ENCODE measurements at regions not wholly inside any gene's neighbourhood (a gene's known extent, or its start where the extent isn't known, plus 50 kb on each side); places are given as distances from the start of the nearest gene placed in this dataset.

DNA sequence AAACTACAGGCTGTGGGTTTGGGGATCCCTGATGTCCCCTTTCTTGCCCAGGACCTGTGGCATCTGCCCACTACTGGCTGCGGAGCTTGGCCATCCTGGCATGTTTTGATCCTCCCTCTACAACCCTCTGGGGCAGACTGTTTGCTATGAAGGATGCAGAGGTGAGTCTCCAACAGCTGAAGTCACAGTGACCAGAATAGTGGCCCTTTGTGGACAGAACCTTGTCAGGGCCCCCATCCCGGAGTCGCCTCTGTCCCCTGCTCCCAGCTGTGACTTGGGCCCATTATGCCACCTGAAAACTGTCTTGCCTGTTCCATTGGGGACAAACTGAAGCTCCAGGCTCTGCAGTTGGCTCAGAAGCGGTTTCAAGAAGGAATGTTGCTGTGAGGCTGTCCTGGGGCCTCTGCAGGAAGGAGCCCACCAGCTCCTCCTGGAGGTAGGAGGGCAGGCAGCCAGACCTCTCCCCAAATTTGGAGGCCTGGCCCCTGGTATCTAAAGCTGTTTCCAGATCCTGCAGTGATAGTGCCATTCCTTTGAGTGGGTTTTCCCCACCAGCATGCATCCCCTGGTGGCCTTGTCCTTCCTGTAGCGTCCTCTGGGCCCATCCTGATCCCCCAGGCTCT lies 93.3 kb downstream of the BARX1 start:
- TF ChIP-seq, protein P1, sequence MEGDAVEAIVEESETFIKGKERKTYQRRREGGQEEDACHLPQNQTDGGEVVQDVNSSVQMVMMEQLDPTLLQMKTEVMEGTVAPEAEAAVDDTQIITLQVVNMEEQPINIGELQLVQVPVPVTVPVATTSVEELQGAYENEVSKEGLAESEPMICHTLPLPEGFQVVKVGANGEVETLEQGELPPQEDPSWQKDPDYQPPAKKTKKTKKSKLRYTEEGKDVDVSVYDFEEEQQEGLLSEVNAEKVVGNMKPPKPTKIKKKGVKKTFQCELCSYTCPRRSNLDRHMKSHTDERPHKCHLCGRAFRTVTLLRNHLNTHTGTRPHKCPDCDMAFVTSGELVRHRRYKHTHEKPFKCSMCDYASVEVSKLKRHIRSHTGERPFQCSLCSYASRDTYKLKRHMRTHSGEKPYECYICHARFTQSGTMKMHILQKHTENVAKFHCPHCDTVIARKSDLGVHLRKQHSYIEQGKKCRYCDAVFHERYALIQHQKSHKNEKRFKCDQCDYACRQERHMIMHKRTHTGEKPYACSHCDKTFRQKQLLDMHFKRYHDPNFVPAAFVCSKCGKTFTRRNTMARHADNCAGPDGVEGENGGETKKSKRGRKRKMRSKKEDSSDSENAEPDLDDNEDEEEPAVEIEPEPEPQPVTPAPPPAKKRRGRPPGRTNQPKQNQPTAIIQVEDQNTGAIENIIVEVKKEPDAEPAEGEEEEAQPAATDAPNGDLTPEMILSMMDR (IDR thresholded peaks at IDR 0.05): no peak
- no peak for TF ChIP-seq EZH2 (IDR thresholded peaks at IDR 0.05; ENCODE audit: borderline replicate concordance, insufficient read depth, low read depth, low read length, poor library complexity, severe bottlenecking)

Data from B cell (primary cell).